CD4-positive, alpha-beta T cell (primary cell): ENCODE measurements at regions not wholly inside any gene's neighbourhood (a gene's known extent, or its start where the extent isn't known, plus 50 kb on each side); places are given as distances from the start of the nearest gene placed in this dataset.

Experiments used
- ATAC-seq: fragments of 200-7000 bp; cut with Tn5 transposase; one replicate; pipeline ENCODE4 v1.10.0; 2022; ENCODE audit warnings: mild to moderate bottlenecking; ENCODE audit not compliant: poor library complexity
- CTCF ChIA-PET: fragments of 350-600 bp; sonication (Branson Sonifier 250); formaldehyde crosslinking; loops from one replicate; lab custom pipeline; 2021; ENCODE audit warnings: antibody characterized with exemption, inconsistent platforms; lab: Charles Lee
- POLR2A ChIA-PET: fragments of 350-600 bp; sonication (Branson Sonifier 250); formaldehyde crosslinking; loops from one replicate; lab custom pipeline; 2021; ENCODE audit warnings: antibody characterized with exemption, inconsistent platforms; lab: Charles Lee
- DNase-seq, 14 experiments: peaks; one replicate each; pipeline ENCODE4 v3.0.0-alpha.2; 2013 to 2020; ENCODE audit warnings: mixed read lengths in 2 of 14
- H3K27ac ChIP-seq, 2 donors: one replicate each; pipeline versions ENCODE4 v1.5.1 to v1.7.0; 2013; ENCODE audit warnings: low read length in 2 of 2, low read depth in 1 of 2, mild to moderate bottlenecking in 1 of 2
- H3K27me3 ChIP-seq, 2 experiments: 1 replicate in 1 of 2; 2 replicates in 1 of 2; pipeline versions ENCODE4 v1.6.1 to v1.7.0; 2013; ENCODE audit warnings: low read length in 2 of 2, control low read depth in 1 of 2, mild to moderate bottlenecking in 1 of 2, moderate library complexity in 1 of 2; ENCODE audit not compliant: insufficient read depth in 2 of 2, control insufficient read depth in 1 of 2
- H3K36me3 ChIP-seq: one replicate; pipeline ENCODE4 v1.6.1; 2013; ENCODE audit warnings: low read length, control low read depth; ENCODE audit not compliant: insufficient read depth
- H3K4me1 ChIP-seq: one replicate; pipeline ENCODE4 v1.6.1; 2013; ENCODE audit warnings: low read length, control low read depth; ENCODE audit not compliant: insufficient read depth
- H3K4me3 ChIP-seq: one replicate; pipeline ENCODE4 v1.5.1; 2013; ENCODE audit warnings: mild to moderate bottlenecking, low read length, moderate library complexity
- H3K9me3 ChIP-seq, 2 experiments: 1 replicate in 1 of 2; 2 replicates in 1 of 2; pipeline versions ENCODE4 v1.6.1 to v1.7.0; 2013; ENCODE audit warnings: low read length in 2 of 2, mild to moderate bottlenecking in 2 of 2, control low read depth in 1 of 2, moderate library complexity in 1 of 2; ENCODE audit not compliant: control insufficient read depth in 1 of 2, insufficient read depth in 1 of 2
- H3K27ac Mint-ChIP-seq: one replicate; pipeline ENCODE4 v1.8.0; 2020; ENCODE audit warnings: mixed read lengths
- H3K27me3 Mint-ChIP-seq: one replicate; pipeline ENCODE4 v1.8.0; 2021; ENCODE audit warnings: mixed read lengths
- H3K36me3 Mint-ChIP-seq: one replicate; pipeline ENCODE4 v1.8.0; 2021; ENCODE audit warnings: low read depth, mixed read lengths
- H3K4me1 Mint-ChIP-seq: one replicate; pipeline ENCODE4 v1.8.0; 2021; ENCODE audit warnings: low read depth, mixed read lengths
- H3K4me3 Mint-ChIP-seq: one replicate; pipeline ENCODE4 v1.8.0; 2020; ENCODE audit warnings: mild to moderate bottlenecking, mixed read lengths
- H3K9me3 Mint-ChIP-seq: one replicate; pipeline ENCODE4 v1.8.0; 2020; ENCODE audit warnings: mixed read lengths
- CTCF ChIP-seq: fragments of 200-600 bp; IDR thresholded peaks from one replicate; pipeline ENCODE4 v1.8.0; 2022; ENCODE audit warnings: antibody characterized with exemption, mild to moderate bottlenecking
- intact Hi-C, 2 experiments: fragments of 100-400 bp; cut with DNase I in 1 of 2; cut with micrococcal nuclease in 1 of 2; formaldehyde crosslinking; loops; one replicate each; pipeline versions ENCODE4 v1.15.1 to v1.9.0; 2023 to 2025; cut with DNase I, micrococcal nuclease

GRCh38 chr18:69209761-69210160 is 190.9 kb upstream of the DOK6 start:
- ChIA-PET CTCF (no interaction called here), POLR2A (no interaction called here)

GRCh38 chr18:69213842-69214241 is 186.8 kb upstream of the DOK6 start:
- ATAC-seq (no peak), DNase-seq (no peak)
- Mint-ChIP-seq H3K9me3 (no peaks in the 10 kb centered on the region), H3K27ac (no peak overlapping the region), H3K4me1 (no peaks in the 10 kb centered on the region), H3K4me3 (no peak overlapping the region), H3K36me3 (no peaks in the 10 kb centered on the region), H3K27me3 (peaks cover 3% of the 10 kb centered on the region)
- H3K4me3 ChIP-seq: no peak overlapping the region
- no peaks in the 10 kb centered on the region for H3K4me1 ChIP-seq
- POLR2A ChIA-PET: no interaction called here
- intact Hi-C loops: no loop called here
- no peak overlapping the region for H3K27ac ChIP-seq
- H3K27me3 ChIP-seq: no peaks in the 10 kb centered on the region
- H3K9me3 ChIP-seq: no peaks in the 10 kb centered on the region
- no peaks in the 10 kb centered on the region for H3K36me3 ChIP-seq
- no peak for TF ChIP-seq CTCF
- CTCF ChIA-PET: no interaction called here

More at GRCh38 chr18:69209761-69210160, 190.9 kb upstream of the DOK6 start:
- no peak overlapping the region for H3K4me3 Mint-ChIP-seq
- no peaks in the 10 kb centered on the region for H3K4me1 Mint-ChIP-seq
- Histone ChIP-seq H3K4me3 (no peak overlapping the region), H3K27ac (no peak overlapping the region), H3K36me3 (no peaks in the 10 kb centered on the region), H3K4me1 (no peaks in the 10 kb centered on the region), H3K9me3 (no peaks in the 10 kb centered on the region), H3K27me3 (no peaks in the 10 kb centered on the region)
- intact Hi-C loops: no loop called here
- no peak for ATAC-seq
- DNase-seq: no peak
- no peaks in the 10 kb centered on the region for H3K27me3 Mint-ChIP-seq
- H3K27ac Mint-ChIP-seq: no peak overlapping the region
- H3K36me3 Mint-ChIP-seq: no peaks in the 10 kb centered on the region
- no peaks in the 10 kb centered on the region for H3K9me3 Mint-ChIP-seq
- TF ChIP-seq CTCF: no peak

GRCh38 chr18:69215161-69215560 is 185.5 kb upstream of the DOK6 start:
- Mint-ChIP-seq H3K27me3 (peaks cover 3% of the 10 kb centered on the region), H3K4me3 (no peak overlapping the region), H3K27ac (no peak overlapping the region), H3K4me1 (no peaks in the 10 kb centered on the region), H3K9me3 (no peaks in the 10 kb centered on the region), H3K36me3 (no peaks in the 10 kb centered on the region)
- CTCF ChIA-PET: no interaction called here
- Histone ChIP-seq H3K9me3 (no peaks in the 10 kb centered on the region), H3K27me3 (no peaks in the 10 kb centered on the region), H3K4me3 (no peak overlapping the region), H3K4me1 (no peaks in the 10 kb centered on the region), H3K36me3 (no peaks in the 10 kb centered on the region), H3K27ac (no peak overlapping the region)
- POLR2A ChIA-PET: no interaction called here
- TF ChIP-seq CTCF: no peak
- DNase-seq (no peak), ATAC-seq (no peak)
- intact Hi-C loops: no loop called here
